KMS-11 (cell line): ENCODE measurements at regions not wholly inside any gene's neighbourhood (a gene's known extent, or its start where the extent isn't known, plus 50 kb on each side); places are given as distances from the start of the nearest gene placed in this dataset.

ENCODE experiments used
- H2AFZ ChIP-seq: fragments of 200-600 bp; sonication (generic); 2 replicates; pipeline ENCODE4 v1.6.1; 2016; ENCODE audit warnings: antibody characterized with exemption, mixed run types, low read depth
- H3K27ac ChIP-seq: fragments of 200-600 bp; sonication (generic); 2 replicates; pipeline ENCODE4 v1.6.1; 2016; ENCODE audit warnings: mild to moderate bottlenecking, mixed run types
- H3K27me3 ChIP-seq: fragments of 200-600 bp; sonication (generic); 2 replicates; pipeline ENCODE4 v1.6.1; 2017; ENCODE audit warnings: mild to moderate bottlenecking, low read depth, mixed run types, moderate library complexity; ENCODE audit not compliant: insufficient read depth
- H3K36me3 ChIP-seq: fragments of 200-600 bp; sonication (generic); 2 replicates; pipeline ENCODE4 v1.6.1; 2017; ENCODE audit warnings: mild to moderate bottlenecking, mixed run types; ENCODE audit not compliant: insufficient read depth
- H3K4me1 ChIP-seq: fragments of 200-600 bp; sonication (generic); 2 replicates; pipeline ENCODE4 v1.6.1; 2016; ENCODE audit warnings: mild to moderate bottlenecking, low read depth, mixed run types; ENCODE audit not compliant: poor library complexity, severe bottlenecking
- H3K4me2 ChIP-seq: fragments of 200-600 bp; sonication (generic); 2 replicates; pipeline ENCODE4 v1.7.0; 2016; ENCODE audit warnings: mild to moderate bottlenecking, mixed run types
- H3K4me3 ChIP-seq: fragments of 200-600 bp; sonication (generic); IDR thresholded peaks from 2 replicates; pipeline ENCODE4 v1.6.1; 2017; ENCODE audit warnings: low read depth, low read length, mixed read lengths; ENCODE audit not compliant: insufficient read depth
- H3K79me2 ChIP-seq: fragments of 200-600 bp; sonication (generic); 2 replicates; pipeline ENCODE4 v1.6.1; 2016; ENCODE audit warnings: low read depth, mixed run types; ENCODE audit not compliant: insufficient read depth
- H3K9ac ChIP-seq: fragments of 200-600 bp; sonication (generic); 2 replicates; pipeline ENCODE4 v1.6.1; 2016; ENCODE audit warnings: mild to moderate bottlenecking, mixed run types
- H4K20me1 ChIP-seq: fragments of 200-600 bp; sonication (generic); 2 replicates; pipeline ENCODE4 v1.6.1; 2016; ENCODE audit warnings: mild to moderate bottlenecking, mixed run types; ENCODE audit not compliant: insufficient read depth
- CTCF ChIP-seq: fragments of 200-600 bp; sonication (generic); conservative IDR thresholded peaks from 2 replicates; pipeline ENCODE4 v1.6.1; 2017; ENCODE audit warnings: low read depth, mild to moderate bottlenecking, antibody characterized with exemption, low read length, moderate library complexity, mixed read lengths

- Histone ChIP-seq H4K20me1 (no peaks in the 10 kb centered on the region), H2AFZ (no peak overlapping the region), H3K4me2 (no peak overlapping the region), H3K27me3 (no peaks in the 10 kb centered on the region), H3K79me2 (no peaks in the 10 kb centered on the region), H3K27ac (no peak overlapping the region), H3K36me3 (no peaks in the 10 kb centered on the region), H3K4me3 (no peak overlapping the region), H3K4me1 (no peaks in the 10 kb centered on the region), H3K9ac (no peak overlapping the region)
- no peak for TF ChIP-seq CTCF
These were observed 1339.3 kb upstream of the GOT2 start for GRCh38 chr16:60073376-60073775.

DNA sequence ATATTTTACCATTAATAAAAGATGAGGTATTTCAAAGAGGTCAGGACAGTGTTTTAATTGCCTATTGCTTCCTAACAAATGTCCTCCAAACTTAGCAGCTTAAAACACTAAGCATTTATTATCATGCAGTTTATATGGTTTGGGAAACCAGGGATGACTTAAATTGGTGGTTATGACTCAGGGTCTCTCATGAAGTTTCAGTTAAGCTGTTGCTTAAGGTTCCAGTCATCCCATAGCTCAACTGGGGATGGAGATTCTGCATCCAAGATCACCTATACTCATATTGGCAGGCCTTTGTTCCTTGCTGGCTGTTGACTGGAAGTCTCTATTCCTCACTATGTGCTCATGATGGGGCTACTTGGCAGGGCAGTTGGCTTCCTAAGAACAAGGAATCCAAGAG is 1329.9 kb upstream of the GOT2 start:
- H3K27ac ChIP-seq = no peak overlapping the region
- no peak overlapping the region for H3K4me2 ChIP-seq
- no peaks in the 10 kb centered on the region for H4K20me1 ChIP-seq
- no peaks in the 10 kb centered on the region for H3K27me3 ChIP-seq
- no peak overlapping the region for H3K4me3 ChIP-seq
- H3K36me3 ChIP-seq = no peaks in the 10 kb centered on the region
- TF ChIP-seq CTCF = no peak
- H2AFZ ChIP-seq = no peak overlapping the region
- H3K9ac ChIP-seq = no peak overlapping the region
- H3K79me2 ChIP-seq = no peaks in the 10 kb centered on the region
- peaks cover 1% of the 10 kb centered on the region for H3K4me1 ChIP-seq

GRCh38 chr16:60061396-60061795 is 1327.3 kb upstream of the GOT2 start:
- H3K36me3 ChIP-seq = no peaks in the 10 kb centered on the region
- no peak overlapping the region for H3K4me2 ChIP-seq
- no peak overlapping the region for H3K27ac ChIP-seq
- no peaks in the 10 kb centered on the region for H4K20me1 ChIP-seq
- no peak for TF ChIP-seq CTCF
- H3K4me1 ChIP-seq = peaks cover 7% of the 10 kb centered on the region
- H3K9ac ChIP-seq = no peak overlapping the region
- H3K27me3 ChIP-seq = no peaks in the 10 kb centered on the region
- H2AFZ ChIP-seq = no peak overlapping the region
- no peak overlapping the region for H3K4me3 ChIP-seq
- no peaks in the 10 kb centered on the region for H3K79me2 ChIP-seq

GRCh38 chr16:60060731-60061130 is 1326.6 kb upstream of the GOT2 start:
- no peak overlapping the region for H3K4me3 ChIP-seq
- no peaks in the 10 kb centered on the region for H3K27me3 ChIP-seq
- no peak overlapping the region for H3K4me2 ChIP-seq
- no peaks in the 10 kb centered on the region for H3K79me2 ChIP-seq
- no peaks in the 10 kb centered on the region for H4K20me1 ChIP-seq
- no peaks in the 10 kb centered on the region for H3K36me3 ChIP-seq
- no peak overlapping the region for H2AFZ ChIP-seq
- peaks cover 13% of the 10 kb centered on the region for H3K4me1 ChIP-seq
- no peak overlapping the region for H3K27ac ChIP-seq
- no peak for TF ChIP-seq CTCF
- H3K9ac ChIP-seq = no peak overlapping the region
